ENCODE measurements at regions not wholly inside any gene's neighbourhood (a gene's known extent, or its start where the extent isn't known, plus 50 kb on each side); places are given as distances from the start of the nearest gene placed in this dataset.

DNA sequence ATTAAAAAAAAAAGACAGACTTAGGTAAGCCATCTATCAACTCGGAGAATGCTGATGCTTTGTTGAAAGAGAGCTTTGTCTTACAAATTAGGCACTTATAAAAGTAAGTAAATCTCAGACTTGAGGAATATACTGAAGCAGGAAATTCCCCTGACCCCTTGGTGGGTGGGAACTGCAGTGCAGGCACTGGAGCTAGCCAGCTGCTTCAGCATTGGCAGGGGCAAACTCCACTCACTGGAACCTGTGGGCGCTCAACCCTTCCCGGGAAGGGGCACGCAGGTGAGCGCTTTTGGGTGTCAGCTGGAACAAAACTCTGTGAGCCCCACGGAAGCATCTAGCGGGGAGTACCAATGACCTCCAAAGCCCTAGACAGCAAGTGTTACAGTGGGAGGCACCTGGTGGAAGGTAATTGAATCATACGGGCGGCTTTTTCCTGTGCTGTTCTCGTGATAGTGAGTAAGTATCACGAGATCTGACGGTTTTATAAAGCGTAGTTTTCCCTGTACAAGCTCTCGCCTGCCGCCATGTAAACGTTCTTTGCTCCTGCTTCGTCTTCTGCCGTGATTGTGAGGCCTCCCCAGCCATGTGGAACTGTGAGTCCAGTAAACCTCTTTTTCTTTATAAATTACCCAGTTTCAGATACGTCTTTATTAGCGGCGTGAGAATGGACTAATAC is 628.0 kb upstream of the CDH18 start:
- no peak for DNase-seq

DNA sequence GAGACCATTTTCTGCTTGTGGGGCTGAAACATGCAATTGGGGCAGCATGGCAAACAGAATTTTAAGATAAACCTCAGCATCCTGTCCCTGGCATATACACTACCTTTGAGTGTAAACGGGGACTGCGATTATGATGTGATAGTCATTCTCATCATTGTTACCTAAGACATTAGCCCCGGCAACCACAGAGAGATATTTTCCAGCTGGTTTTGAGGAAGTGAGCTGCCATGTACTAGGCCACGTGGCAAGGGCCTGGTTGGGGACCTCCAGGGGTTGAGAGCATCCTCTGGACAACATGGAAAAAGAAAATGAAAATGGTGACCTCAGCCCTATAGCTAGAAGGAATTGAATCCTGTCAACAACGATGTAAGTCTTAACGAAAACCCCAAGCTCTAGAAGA is 623.6 kb upstream of the CDH18 start:
- no peak for DNase-seq

- no peak for DNase-seq
Measured at GRCh38 chr5:20610681-20611080, 622.7 kb upstream of the CDH18 start.

GRCh38 chr5:20609126-20609525 is 621.1 kb upstream of the CDH18 start:
- DNase-seq, result peak; percentile 2

GRCh38 chr5:20608567-20608966 is 620.6 kb upstream of the CDH18 start:
- no peak for DNase-seq

DNA sequence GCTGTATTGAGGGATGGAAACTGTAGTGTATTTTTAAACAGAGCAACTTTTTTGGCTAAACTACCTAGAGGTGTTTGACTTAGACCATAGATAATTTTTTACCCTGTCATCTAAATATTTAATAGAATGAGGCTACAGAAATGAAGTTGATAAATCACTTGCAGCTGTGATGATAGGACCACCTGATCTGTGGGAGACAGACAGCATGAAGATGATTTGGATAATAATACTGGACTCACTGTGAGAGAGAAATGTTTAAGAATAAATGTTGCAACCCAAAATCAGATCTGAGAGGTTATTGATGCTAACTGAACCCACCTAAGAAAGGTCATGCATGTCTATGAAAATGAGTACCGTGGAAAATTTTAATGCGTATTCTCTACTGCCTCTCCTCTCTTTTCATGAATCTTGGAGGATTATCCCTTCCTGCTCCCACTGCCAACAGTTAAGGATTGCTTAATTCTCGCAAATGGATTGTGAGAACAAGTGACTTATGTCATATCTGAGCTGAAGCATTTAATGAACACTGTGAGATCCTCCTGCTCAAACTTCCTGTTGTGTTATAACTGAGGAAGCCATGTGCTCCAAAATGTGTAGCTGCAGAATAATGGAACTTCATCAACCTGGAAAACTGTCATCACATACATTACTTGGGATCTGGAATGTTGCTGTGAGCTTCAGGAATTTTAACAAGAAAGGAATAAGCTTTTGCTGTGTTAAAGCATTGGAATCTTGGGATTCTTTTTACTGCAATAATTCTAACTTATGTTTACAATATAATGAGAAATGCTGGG is 617.9 kb upstream of the CDH18 start:
- DNase-seq, result no peak

DNA sequence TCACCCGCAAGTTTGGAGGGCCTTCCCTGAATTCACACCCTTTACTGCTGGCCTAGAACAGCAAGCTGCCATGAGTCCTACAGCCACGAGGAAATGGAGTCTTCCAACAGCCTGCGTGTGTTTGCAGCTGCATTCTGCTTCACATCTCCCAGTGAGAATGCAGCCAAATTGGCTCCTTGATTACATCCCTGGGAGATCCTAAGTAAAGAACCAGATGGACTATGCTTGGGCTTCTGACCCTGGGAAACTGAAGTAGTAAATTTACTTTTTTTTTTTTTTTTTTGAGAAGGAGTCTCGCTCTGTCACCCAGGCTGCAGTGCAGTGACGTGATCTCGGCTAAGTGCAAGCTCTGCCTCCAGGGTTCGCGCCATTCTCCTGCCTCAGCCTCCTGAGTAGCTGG is 617.0 kb upstream of the CDH18 start:
- no peak for DNase-seq

DNA sequence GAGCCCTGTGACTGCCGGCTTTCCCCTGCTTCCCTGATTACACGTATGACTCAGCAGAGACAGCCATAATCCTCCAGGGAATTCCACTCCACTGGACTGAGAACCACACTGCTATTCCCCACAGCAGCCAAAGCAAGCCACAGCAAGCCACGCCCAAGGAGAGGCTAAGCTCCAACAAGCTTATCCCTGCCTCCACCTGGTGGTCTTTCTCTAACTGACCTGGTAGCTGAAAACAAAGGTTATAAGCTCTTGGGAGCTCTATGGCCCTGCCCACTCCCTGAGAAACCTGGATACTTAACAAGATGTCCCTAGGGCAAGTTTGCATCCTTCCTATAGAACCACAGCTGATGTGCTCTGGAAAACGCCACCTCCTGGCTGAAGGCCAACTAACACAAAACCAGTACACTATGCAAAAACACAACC is 613.7 kb upstream of the CDH18 start:
- DNase-seq, result no peak

DNA sequence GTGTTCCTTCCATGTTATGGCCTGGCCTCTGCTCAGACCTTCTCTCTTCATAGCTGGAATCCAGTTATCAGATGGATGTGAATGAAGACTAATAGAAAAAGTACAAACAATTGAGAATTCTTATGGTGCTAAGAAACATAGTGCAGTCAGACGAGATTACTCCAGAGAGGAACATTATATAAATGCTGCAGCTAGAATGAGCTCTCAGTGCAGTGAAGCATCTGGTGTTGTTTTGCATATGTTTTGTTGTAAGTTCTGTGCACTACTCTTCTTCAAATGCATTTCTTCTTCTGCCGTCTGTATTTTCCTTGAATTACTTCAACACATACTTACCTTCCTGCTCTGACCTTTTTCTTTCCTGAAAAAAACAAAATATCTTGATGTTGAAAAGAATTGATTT is 602.4 kb upstream of the CDH18 start:
- no peak for DNase-seq

DNA sequence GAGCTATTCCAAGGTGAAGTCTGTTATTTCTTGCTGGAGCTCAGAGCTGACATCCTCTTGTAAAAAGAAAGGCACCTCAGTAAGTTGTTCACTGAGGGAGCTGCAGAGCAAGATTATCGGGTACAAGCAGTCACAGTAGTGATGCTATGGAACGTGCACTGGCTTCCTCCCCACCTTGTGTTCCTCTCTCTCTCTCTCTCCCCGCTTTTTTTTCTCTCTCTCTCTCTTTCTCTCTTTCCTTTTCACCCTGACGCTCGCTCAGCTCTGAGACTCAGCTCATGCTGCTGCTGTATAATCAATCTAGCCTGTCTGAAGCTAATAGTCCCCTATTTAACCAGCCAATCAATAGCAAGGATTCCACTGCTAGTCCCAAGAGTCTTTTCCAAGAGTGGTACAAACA is 587.6 kb upstream of the CDH18 start:
- no peak for DNase-seq

- no peak for DNase-seq
Measured at GRCh38 chr5:20574576-20574975, 586.6 kb upstream of the CDH18 start.

DNA sequence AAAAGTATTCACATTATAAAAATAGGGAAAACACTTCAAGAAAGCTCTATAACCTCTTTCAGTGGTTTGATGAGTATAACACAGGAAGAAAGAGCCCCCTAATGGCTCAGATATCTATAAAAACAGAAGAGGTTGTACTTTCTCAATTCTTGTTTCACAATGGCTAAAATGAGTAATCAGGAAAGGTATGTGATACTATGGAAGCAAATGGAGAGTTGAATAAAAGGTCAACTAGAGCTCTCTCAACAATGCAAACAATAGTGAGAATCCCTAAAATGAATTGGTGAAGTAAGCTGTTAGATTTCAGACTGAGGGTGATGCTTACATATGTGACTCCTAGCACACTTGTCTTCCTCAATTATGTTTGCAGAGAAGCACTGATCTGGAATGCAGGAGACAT is 584.6 kb upstream of the CDH18 start:
- peak; percentile 30 for DNase-seq

DNA sequence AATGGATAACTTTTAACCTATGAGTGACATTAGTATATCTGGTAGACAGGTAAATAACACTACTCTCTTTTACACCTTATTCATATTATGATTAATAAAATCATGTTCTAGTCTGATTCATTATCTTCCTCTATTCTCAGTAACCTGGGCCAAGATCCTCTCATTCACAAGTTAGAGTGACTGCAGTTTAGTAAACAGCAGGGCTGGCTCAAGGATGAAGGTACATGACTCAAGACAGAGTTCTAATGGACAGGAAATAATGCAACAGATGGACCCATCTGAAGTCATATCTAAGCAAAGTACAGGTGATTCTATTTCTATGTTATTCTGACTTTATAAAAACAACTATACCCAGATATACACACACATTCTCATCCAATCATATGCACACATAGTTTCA is 582.5 kb upstream of the CDH18 start:
- DNase-seq, result no peak

GRCh38 chr5:20562544-20562943 is 574.5 kb upstream of the CDH18 start:
- DNase-seq, result no peak

- DNase-seq, result no peak
Measured at GRCh38 chr5:20559845-20560244, 571.8 kb upstream of the CDH18 start.

GRCh38 chr5:20556115-20556763 is 568.2 kb upstream of the CDH18 start:
- DNase-seq, result no peak

DNA sequence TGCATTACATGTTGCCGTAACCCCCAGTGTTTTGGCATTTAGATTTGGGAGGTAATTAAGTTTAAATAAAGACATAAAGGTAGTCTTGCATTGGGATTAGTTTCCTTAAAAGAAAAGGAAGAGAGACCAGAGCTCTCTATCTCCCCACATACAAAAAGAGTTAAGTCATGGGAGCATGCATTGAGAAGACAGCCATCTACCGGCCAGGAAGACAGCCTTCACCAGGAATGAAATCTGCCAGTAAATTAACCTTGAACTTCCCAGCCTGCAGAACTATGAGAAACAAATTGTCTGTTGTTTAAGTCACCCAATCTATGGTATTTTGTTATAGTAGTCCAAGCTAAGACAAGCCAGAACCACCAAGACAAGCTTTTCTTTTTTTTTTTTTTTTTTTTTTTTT is 567.0 kb upstream of the CDH18 start:
- no peak for DNase-seq

- no peak for DNase-seq
Measured at GRCh38 chr5:20554001-20554400, 566.0 kb upstream of the CDH18 start.

DNA sequence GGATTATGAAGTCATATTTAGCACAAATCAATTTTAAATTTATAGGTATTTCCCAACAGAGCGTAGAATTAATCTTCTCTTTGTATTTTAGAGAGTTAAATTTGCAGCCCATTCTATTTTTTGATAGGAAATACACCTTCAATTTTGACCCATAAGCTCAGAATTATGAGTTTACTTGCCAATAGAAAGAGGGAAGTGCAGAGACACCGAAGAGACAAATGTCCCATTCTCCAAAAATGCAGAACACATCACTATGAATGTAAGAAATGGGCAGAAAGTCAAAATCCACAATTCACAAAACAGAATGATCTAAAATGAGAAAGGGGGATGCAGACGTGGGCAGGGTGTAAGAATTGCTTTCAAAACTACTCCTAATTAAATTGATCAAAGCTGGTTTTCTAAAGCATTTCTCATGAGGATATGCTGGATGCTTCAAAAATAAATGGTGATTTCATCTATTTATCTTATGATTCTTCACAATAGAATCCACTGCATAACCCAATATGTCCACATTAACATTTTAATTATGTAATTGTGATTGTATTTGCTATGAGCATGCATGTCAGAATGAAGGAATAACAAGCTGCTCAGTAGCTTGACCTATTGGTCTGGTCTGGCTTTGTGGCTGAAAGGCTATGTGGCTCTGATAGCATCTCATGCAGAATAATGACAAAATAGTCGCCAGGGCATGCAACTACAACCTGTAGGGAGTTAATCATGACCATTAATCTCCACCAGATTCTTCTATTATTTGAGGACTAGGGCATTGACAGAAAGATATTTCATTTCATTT is 550.1 kb upstream of the CDH18 start:
- DNase-seq, result no peak

- DNase-seq, result peak; percentile 73
Measured at GRCh38 chr5:20536813-20537212, 548.8 kb upstream of the CDH18 start.

DNA sequence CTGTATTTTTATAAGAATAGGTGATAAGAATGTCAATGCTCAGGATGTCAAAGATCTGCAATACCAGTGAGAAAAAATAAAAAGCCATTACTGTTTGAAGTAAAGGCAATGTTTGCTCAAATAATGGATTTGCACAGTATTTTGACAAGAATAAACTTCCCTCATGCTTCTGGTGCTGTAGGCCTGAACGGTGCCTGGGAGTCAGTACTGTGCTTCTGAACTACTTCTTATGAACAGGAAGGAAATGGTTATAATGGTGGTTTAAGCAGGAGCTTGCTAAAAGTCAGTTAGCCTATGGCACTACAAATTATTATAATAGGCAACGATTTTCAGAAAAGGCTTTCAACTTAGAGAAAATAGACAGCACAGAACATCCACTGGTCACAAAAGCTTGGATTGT is 548.3 kb upstream of the CDH18 start:
- peak; percentile 44 for DNase-seq

- peak; percentile 2 for DNase-seq
Measured at GRCh38 chr5:20528471-20528870, 540.5 kb upstream of the CDH18 start.

GRCh38 chr5:20524991-20525529 is 537.1 kb upstream of the CDH18 start:
- DNase-seq, result no peak
